GM21786 (cell line): ENCODE measurements at regions not wholly inside any gene's neighbourhood (a gene's known extent, or its start where the extent isn't known, plus 50 kb on each side); places are given as distances from the start of the nearest gene placed in this dataset.
A peak's percentile ranks its signal among the peaks of the same experiment; 100 is the strongest.
"Not testable (repeated sequence)": the region's sequence is repeated elsewhere in the genome, so short reads cannot be mapped to it uniquely, and the experiment has no call there.

Experiments
- ATAC-seq: cut with Tn5 transposase; IDR thresholded peaks from one replicate; pipeline ENCODE4 v1.9.1; 2021; ENCODE audit not compliant: unreplicated experiment

- ATAC-seq: no peak
Measured at GRCh38 chr3:168802766-168803165, 707.0 kb upstream of the GOLIM4 start.

GRCh38 chr3:168801794-168802193 lies 706.1 kb upstream of the GOLIM4 start:
- ATAC-seq: no peak

- no peak for ATAC-seq
Measured at GRCh38 chr3:168796339-168796738, 700.6 kb upstream of the GOLIM4 start.

DNA sequence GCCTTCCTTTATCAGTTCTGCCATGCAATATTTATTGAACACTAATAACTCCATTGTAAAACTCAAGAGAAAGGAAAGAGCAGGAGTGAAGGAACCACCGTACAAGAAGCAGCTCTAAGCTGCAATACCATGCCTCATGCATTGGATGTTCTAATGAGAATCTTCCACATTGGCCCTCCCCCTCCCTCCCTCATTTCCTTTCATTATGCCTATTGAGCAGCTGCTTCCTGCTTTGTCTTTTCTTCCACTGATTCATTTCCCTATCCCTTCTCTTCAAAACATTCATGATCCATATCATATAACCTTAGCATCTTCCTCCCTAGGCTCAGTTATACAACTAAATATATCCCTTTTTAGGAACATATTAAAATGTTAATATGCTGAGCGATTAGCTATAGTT lies 698.7 kb upstream of the GOLIM4 start:
- no peak for ATAC-seq

DNA sequence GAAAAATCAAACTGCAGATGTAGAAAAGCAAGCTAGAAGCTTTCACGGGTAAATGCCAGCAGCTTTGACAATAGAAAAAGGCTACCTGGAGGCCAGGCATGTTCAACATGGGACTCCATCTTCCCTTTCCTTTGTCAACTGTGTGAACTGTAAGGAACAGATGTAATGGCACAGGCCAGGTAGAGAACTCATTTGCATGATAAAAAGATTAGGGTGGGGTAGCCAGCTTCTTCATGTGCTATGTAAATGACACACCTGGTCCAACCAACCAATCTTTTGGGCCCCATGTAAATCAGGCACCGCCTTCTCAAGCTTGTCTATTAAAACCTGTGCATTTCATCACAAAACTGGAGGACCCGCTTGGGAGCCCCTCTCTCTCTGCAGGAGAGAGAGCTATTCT lies 686.5 kb upstream of the GOLIM4 start:
- no peak for ATAC-seq

DNA sequence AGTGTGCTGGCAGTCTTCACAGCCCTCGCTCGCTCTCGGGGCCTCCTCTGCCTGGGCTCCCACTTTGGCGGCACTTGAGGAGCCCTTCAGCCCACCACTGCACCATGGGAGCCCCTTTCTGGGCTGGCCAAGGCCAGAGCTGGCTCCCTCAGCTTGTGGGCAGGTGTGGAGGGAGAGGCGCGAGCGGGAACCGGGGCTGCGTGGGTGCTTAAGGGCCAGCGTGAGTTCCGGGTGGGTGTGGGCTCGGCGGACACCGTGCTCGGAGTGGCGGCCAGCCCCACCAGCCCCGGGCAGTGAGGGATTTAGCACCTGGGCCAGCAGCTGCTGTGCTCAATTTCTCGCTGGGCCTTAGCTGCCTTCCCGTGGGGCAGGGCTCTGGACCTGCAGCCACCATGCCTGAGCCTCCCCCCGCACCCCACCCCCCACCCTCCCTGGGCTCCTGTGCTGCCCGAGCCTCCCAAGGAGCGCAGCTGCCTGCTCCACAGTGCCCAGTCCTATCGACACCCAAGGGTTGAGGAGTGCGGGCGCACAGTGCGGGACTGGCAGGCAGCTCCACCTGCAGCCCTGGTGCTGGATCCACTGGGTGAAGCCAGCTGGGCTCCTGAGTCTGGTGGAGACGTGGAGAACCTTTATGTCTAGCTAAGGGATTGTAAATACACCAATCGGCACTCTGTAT lies 684.4 kb upstream of the GOLIM4 start:
- ATAC-seq: not testable (repeated sequence)

DNA sequence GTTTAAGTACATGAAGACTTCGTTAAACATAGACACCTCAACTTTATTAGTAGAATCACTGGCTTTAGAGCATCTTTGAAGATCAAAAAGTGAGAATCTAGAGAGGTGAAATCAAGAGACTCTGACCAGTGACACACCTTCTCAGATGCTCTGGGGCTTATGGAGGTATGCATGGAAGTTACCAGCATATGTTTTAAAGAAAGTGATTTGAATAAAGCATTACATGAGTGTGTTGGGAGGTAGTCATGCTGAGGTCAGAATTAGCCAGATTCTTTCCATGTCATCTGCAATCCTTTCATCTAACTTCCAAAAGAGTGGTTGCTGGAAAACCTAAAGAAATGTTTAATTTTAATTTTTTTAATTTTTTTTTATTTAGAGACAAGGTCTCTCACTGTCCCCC lies 658.0 kb upstream of the GOLIM4 start:
- ATAC-seq: no peak

GRCh38 chr3:168752339-168752738 lies 656.6 kb upstream of the GOLIM4 start:
- ATAC-seq: no peak

- ATAC-seq: no peak
Measured at GRCh38 chr3:168747697-168748096, 652.0 kb upstream of the GOLIM4 start.

GRCh38 chr3:168738527-168739325 lies 643.0 kb upstream of the GOLIM4 start:
- no peak for ATAC-seq

DNA sequence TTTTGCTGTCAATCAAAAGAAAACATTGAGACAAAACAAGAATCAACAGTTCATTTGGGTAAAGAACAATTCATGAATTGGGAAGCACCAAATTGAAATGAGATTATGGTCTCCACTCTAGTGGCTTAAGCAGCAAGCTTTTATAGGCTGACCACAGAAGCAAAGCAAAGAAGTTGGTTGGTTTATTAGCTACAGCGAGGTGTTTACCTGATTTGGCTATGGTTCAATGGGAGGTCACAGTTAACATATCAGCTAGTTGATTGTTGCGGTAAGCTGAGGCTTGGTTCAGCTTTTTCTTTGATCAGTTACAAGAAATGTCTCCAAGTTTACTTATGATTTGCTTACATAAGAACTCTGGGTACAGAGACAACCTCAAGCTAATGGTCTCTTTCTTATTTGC lies 640.5 kb upstream of the GOLIM4 start:
- ATAC-seq: no peak

DNA sequence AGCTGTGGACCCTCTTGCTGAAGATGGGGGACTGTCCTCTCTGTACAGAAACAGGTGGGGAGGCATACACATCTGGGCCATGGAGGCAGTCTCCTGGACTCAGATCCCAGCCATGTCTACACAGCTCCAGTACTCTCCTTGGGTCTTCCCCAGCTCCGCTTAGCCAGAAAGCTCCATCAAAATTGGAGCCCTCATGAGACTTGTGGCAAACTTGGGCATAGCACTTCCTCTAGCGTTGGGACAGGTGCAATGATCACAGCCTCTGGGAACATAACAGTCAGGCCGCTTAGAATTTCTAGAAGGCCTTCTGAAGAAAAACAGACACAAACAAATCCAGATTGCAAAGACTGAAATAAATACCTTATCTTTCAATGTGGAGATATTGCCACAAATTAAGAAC lies 634.3 kb upstream of the GOLIM4 start:
- no peak for ATAC-seq

DNA sequence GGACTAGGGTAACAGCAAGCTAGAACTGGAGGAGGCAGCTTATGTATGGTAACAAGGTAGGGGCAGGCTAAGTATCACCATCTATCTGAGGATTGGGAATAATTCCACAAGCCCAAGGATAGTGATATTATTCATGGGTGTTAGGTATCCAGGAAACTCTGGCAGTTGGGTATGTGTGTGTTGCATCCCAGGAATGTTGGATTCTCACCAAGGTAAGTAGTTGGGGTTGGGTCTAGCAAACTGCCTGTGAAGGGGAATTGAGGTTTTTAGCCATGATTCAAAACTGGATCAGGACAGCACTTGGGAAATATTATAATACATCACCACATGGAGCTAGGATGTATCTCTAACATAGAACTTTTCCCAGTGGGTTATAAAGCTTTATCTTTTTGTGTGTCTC lies 626.4 kb upstream of the GOLIM4 start:
- ATAC-seq: no peak

DNA sequence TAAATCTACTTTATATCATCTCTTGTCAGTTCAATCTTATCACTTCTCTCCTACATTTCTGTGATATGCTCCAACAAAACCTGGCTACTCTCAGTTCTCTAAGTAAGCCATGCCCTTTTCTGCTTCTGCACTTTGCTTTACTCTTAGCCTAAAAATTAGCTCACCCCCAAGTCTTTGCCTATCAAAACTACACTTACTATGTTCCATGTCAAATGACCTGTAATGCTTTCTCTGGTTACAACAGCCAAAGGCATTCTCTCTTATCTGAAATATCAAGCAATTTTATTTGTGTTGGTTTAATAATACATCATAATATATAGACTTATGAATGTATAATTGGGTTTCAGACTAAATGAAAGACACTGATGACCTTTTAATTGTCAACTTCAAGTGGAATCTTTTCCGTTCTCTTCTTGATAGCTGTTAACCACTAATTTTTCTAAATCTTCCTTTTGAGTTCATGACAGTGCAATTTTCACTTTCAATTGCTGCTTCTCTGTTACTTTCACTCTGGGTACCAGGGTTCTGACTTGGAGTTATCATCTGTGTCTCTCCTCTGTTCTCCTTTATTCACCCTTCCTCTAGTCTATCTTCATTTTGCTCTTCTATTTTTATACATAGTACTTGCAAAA lies 619.0 kb upstream of the GOLIM4 start:
- ATAC-seq: peak; percentile 99

DNA sequence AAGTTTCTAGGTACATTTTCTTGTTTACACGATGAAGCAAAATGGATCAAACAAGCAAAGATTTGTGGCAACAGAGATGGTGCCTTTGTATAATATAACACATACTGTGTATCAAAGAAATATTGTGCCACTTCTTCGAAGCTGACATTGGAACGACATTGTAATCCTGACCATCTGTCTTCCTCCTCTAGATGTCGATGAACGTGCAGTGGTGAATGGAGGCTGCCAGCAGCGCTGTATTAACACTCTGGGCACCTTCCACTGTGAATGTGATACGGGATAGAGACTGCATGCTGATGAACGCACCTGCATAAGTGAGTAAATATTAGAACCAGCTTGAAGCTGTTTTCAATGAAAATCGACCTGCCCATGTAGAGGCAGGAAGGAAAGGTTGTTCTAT lies 613.3 kb upstream of the GOLIM4 start:
- no peak for ATAC-seq

DNA sequence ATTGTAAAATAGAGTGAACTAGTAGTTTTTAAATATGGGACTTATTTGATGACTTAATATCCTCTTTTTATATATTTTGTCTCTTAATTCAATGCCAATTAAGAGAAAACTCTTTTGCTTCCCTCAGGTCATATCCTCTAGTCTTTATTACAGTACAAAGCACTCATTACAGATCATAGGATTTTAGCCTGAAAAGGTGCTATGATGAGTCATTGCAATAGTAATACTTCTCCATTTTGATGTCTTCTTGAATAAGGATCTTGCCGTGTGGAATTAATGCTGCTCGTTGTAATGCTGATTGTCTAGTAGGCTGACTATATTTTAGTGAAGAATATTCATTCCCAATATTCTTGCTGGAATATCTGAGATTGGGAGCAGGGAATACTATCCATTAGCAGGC lies 612.2 kb upstream of the GOLIM4 start:
- ATAC-seq: no peak

DNA sequence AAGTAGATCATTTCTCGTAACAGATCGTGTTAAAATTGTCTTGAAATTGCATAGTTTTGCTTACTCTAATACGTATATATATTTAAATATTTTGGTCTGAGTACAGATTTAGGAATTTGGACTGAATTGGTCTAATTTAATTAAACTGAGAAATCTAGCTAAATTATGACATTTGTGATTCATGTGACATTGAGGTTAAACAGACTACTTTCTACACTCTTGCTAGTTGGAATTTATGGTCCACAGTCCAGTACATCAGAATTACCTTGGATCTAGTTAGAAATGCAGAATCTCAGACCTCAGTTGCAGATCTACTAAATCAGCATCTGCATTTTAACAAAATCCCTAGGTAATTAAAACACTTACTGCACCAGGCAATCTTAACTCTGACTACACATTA lies 609.7 kb upstream of the GOLIM4 start:
- no peak for ATAC-seq

DNA sequence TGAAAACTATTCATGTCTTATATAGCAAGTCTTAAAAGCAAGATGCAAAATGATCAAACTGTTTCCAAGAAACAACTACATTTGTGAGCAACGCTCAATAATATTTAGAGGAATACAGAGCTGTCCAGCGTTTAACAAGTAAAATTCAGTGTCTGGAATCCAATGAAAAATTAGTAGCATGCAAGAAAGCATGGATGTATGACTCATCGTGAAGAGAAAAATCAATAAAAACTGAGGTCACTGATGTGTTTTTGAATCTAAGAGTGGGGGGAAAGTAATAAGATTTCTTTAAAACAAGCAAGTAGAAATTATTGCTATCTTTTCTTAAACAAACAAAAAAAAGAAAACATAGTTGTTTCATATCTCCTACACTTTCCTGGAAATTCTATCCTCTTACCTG lies 600.3 kb upstream of the GOLIM4 start:
- ATAC-seq: no peak

DNA sequence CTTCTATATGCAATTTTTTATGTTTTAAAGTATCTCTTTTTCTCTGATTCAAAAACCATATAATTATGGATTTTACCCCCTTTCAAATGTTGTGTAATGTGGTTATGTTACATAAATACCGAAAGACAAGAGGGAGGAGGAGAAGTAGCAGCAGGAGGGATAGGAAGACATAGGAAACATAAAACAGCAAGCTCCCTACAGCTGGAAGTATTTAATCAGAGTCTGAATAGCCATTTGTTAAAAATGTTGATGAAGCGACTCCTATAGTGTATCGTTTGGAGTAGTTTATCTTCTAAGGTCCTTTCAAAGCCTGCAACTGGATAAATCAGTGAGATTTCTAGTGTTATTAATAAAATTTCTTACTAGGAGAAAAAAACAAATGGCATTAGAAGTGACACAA lies 598.1 kb upstream of the GOLIM4 start:
- no peak for ATAC-seq

DNA sequence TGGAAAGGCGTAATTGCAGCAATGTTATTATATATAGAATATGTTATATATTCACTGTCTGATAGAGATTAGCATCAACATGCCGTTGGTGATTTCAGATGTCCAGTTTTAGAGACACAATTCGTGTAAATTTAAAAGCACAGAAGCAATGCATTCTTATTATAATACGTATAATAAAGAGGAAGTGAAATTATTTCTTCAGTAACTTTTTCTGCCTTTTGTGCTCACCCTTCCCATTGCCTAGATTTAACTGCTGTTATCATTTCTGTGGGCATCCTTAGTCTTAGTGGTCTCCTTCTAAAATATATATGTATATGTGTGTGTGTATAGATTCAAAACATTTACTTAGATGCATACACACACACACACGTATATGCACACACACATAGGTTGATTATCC lies 592.5 kb upstream of the GOLIM4 start:
- ATAC-seq: no peak

DNA sequence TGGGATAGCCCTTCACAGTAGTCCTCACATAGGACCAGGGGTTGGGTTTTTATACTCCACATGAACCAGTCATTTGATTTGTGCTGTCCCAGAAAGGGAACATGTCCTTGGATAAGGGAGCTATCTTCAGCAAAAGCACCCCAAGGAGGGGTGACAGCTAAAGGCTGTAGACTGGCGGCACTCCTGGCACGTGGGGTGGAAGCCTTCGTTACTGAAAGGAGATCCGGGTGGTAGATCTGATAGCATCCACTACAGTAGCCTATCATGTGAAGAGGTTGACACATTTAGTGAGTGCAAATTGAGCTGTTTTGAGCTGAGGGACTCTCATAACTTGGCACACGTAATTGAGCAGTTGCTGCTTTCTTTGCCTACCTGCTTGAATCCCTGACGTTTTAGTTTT lies 588.8 kb upstream of the GOLIM4 start:
- ATAC-seq: no peak

DNA sequence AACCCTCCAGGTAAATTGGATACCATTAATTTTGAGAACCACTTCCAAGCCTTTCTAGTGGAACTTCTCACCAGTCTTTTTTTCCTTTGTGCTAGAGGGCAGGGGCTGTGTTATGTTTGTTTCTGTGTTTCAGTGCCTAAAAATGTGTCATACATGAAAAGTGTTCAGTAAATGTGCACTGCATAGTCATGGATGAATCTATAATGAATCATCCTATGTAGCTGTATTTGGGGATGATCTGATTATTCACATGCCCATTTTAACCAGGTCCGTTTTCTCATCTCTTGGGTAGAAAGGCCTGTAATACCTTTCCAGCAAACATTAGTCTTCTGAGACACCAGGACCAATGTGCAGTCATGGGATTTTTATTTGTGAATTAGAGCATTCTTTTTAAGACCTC lies 583.0 kb upstream of the GOLIM4 start:
- no peak for ATAC-seq
